ENCODE measurements at regions not wholly inside any gene's neighbourhood (a gene's known extent, or its start where the extent isn't known, plus 50 kb on each side); places are given as distances from the start of the nearest gene placed in this dataset.

- H3K4me1 ChIP-seq (replicated peaks), result peaks cover 19% of the 10 kb centered on the region
- no peaks in the 10 kb centered on the region for H3K36me3 ChIP-seq
- peak overlapping the region; percentile 85 to 88 for H3K27ac ChIP-seq
- no peaks in the 10 kb centered on the region for H3K27me3 ChIP-seq (replicated peaks; ENCODE audit: insufficient read depth)
- intact Hi-C loops (cut with DNase I), result loop anchor here (5.0 kb wide), 3 partner anchors 63 to 173 kb away; partner anchors contain the start of gene ERRFI1
- 93% methylated on average over 18 of the region's 18 CpGs for whole genome bisulfite sequencing
- no peaks in the 10 kb centered on the region for H3K9me3 ChIP-seq
- TF ChIP-seq POLR2A (IDR thresholded peaks at IDR 0.05) (no peak), CTCF (IDR thresholded peaks at IDR 0.05) (no peak), POLR2AphosphoS5 (IDR thresholded peaks at IDR 0.05) (no peak)
- DNase-seq (ENCODE audit: low spot score), result no peak
- H3K4me3 ChIP-seq, result no peak overlapping the region
These were observed 117.4 kb upstream of the SLC45A1 start for GRCh38 chr1:8200317-8201115.

GRCh38 chr1:8198522-8198921 lies 119.4 kb upstream of the SLC45A1 start:
- peaks cover 14% of the 10 kb centered on the region for H3K4me1 ChIP-seq (replicated peaks)
- WGBS, result 94% methylated on average over 6 of the region's 6 CpGs
- no peak for DNase-seq (ENCODE audit: low spot score)
- H3K4me3 ChIP-seq, result no peak overlapping the region
- intact Hi-C loops (cut with DNase I), result no loop called here
- TF ChIP-seq POLR2AphosphoS5 (IDR thresholded peaks at IDR 0.05), result no peak
- no peak for TF ChIP-seq POLR2A (IDR thresholded peaks at IDR 0.05)
- TF ChIP-seq CTCF (IDR thresholded peaks at IDR 0.05), result no peak
- H3K27ac ChIP-seq, result peak overlapping the region; percentile 17 to 20
- no peaks in the 10 kb centered on the region for H3K36me3 ChIP-seq
- no peaks in the 10 kb centered on the region for H3K9me3 ChIP-seq
- no peaks in the 10 kb centered on the region for H3K27me3 ChIP-seq (replicated peaks; ENCODE audit: insufficient read depth)

GRCh38 chr1:8197493-8198282 lies 120.2 kb upstream of the SLC45A1 start:
- DNase-seq (ENCODE audit: low spot score), result peak; percentile 73
- no peaks in the 10 kb centered on the region for H3K9me3 ChIP-seq
- H3K4me3 ChIP-seq, result no peak overlapping the region
- WGBS, result 37% methylated on average over 20 of the region's 20 CpGs
- no peaks in the 10 kb centered on the region for H3K36me3 ChIP-seq
- intact Hi-C loops (cut with DNase I), result no loop called here
- TF ChIP-seq POLR2AphosphoS5 (IDR thresholded peaks at IDR 0.05) (peak; percentile 68), CTCF (IDR thresholded peaks at IDR 0.05) (no peak)
- H3K27me3 ChIP-seq (replicated peaks; ENCODE audit: insufficient read depth), result no peaks in the 10 kb centered on the region
- H3K4me1 ChIP-seq (replicated peaks), result peaks cover 12% of the 10 kb centered on the region
- peak overlapping the region; percentile 17 to 20 for H3K27ac ChIP-seq

GRCh38 chr1:8194481-8195227 lies 123.3 kb upstream of the SLC45A1 start:
- Histone ChIP-seq H3K9me3 (no peaks in the 10 kb centered on the region), H3K27ac (peak overlapping the region in 1 of 2 donors; percentile 53), H3K27me3 (replicated peaks; ENCODE audit: insufficient read depth) (no peaks in the 10 kb centered on the region), H3K4me1 (replicated peaks) (peaks cover 4% of the 10 kb centered on the region), H3K4me3 (no peak overlapping the region), H3K36me3 (no peaks in the 10 kb centered on the region)
- peak; percentile 34 for DNase-seq (ENCODE audit: low spot score)
- peak; percentile 50 for TF ChIP-seq POLR2AphosphoS5 (IDR thresholded peaks at IDR 0.05)
- TF ChIP-seq CTCF (IDR thresholded peaks at IDR 0.05), result no peak
- TF ChIP-seq POLR2A (IDR thresholded peaks at IDR 0.05), result no peak
- 55% methylated on average over 14 of the region's 14 CpGs for WGBS
- intact Hi-C loops (cut with DNase I), result no loop called here

Data from prostate gland (tissue), 2 donors.